ENCODE measurements at regions not wholly inside any gene's neighbourhood (a gene's known extent, or its start where the extent isn't known, plus 50 kb on each side); places are given as distances from the start of the nearest gene placed in this dataset.

DNA sequence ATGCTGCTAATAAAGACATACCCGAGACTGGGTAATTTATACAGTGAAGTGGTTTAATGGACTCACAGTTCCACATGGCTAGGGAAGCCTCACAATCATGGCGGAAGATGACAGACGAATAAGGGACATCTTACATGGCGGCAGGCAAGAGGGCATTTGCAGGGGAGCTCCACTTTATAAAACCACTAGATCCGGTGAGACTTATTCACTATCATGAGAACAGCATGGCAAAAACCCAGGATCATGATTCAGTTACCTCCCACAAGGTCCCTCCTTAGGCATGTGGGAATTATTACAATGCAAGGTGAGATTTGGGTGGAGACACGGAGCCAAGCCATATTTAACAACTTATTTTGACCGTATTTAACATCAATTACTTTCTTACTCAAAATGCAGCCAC is 739.0 kb downstream of the NCAM2 start:
- H3K4me1 Mint-ChIP-seq = no peaks in the 10 kb centered on the region
- DNase-seq (ENCODE audit: low spot score) (no peak), ATAC-seq (no peak)
- no peak overlapping the region for H3K27ac Mint-ChIP-seq
- ChIA-PET POLR2A (no interaction called here), CTCF (no interaction called here)
- no peaks in the 10 kb centered on the region for H3K9me3 Mint-ChIP-seq
- H3K36me3 Mint-ChIP-seq = no peaks in the 10 kb centered on the region
- H3K4me3 Mint-ChIP-seq = no peak overlapping the region
- no peak for TF ChIP-seq GTF2I (CRISPR knock-in tag; conservative IDR thresholded peaks at IDR 0.05)
- TF ChIP-seq GABPB1 (CRISPR knock-in tag; IDR thresholded peaks at IDR 0.05) = no peak
- TF ChIP-seq ATF1 (CRISPR knock-in tag; IDR thresholded peaks at IDR 0.05) = no peak
- TF ChIP-seq ZNF317 (CRISPR knock-in tag; IDR thresholded peaks at IDR 0.05; ENCODE audit: borderline replicate concordance, low read depth) = no peak
- TF ChIP-seq, protein P1, sequence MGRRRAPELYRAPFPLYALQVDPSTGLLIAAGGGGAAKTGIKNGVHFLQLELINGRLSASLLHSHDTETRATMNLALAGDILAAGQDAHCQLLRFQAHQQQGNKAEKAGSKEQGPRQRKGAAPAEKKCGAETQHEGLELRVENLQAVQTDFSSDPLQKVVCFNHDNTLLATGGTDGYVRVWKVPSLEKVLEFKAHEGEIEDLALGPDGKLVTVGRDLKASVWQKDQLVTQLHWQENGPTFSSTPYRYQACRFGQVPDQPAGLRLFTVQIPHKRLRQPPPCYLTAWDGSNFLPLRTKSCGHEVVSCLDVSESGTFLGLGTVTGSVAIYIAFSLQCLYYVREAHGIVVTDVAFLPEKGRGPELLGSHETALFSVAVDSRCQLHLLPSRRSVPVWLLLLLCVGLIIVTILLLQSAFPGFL (CRISPR knock-in tag; IDR thresholded peaks at IDR 0.05; ENCODE audit: borderline replicate concordance) = no peak
- H3K27me3 Mint-ChIP-seq (ENCODE audit: low read depth) = no peaks in the 10 kb centered on the region

DNA sequence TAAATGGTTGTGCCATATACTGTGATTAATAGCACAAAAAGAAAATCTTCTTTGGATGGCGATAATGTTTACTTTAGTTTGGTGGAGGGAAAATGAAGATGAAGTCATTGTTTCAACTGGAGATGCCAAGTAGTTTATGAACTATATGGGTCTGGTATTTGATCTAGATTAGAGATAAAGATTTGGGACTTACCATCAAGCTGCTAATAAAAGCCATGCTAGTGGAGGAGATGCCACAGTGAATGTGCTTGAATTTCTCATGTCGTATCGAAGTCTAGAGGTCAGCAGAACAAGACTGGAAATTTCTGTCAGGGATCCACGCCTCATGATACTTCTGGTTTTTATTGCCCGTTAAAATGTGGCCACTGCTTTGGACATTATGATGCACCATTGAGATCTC is 742.0 kb downstream of the NCAM2 start:
- CTCF ChIA-PET = interaction anchor here (0.7 kb wide), 1 partner anchor 835 kb away, joined by 5 read pairs; no protein-coding TSS in a partner anchor
- Mint-ChIP-seq H3K9me3 (peaks cover 7% of the 10 kb centered on the region), H3K4me1 (no peaks in the 10 kb centered on the region), H3K27me3 (ENCODE audit: low read depth) (no peaks in the 10 kb centered on the region), H3K36me3 (no peaks in the 10 kb centered on the region), H3K4me3 (no peak overlapping the region), H3K27ac (no peak overlapping the region)
- TF ChIP-seq CREM (CRISPR knock-in tag; IDR thresholded peaks at IDR 0.05) = no peak
- TF ChIP-seq, protein P2, sequence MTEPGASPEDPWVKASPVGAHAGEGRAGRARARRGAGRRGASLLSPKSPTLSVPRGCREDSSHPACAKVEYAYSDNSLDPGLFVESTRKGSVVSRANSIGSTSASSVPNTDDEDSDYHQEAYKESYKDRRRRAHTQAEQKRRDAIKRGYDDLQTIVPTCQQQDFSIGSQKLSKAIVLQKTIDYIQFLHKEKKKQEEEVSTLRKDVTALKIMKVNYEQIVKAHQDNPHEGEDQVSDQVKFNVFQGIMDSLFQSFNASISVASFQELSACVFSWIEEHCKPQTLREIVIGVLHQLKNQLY (CRISPR knock-in tag; IDR thresholded peaks at IDR 0.05) = no peak
- TF ChIP-seq, protein P3, sequence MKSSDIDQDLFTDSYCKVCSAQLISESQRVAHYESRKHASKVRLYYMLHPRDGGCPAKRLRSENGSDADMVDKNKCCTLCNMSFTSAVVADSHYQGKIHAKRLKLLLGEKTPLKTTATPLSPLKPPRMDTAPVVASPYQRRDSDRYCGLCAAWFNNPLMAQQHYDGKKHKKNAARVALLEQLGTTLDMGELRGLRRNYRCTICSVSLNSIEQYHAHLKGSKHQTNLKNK (CRISPR knock-in tag; IDR thresholded peaks at IDR 0.05) = no peak
- TF ChIP-seq, protein P4, sequence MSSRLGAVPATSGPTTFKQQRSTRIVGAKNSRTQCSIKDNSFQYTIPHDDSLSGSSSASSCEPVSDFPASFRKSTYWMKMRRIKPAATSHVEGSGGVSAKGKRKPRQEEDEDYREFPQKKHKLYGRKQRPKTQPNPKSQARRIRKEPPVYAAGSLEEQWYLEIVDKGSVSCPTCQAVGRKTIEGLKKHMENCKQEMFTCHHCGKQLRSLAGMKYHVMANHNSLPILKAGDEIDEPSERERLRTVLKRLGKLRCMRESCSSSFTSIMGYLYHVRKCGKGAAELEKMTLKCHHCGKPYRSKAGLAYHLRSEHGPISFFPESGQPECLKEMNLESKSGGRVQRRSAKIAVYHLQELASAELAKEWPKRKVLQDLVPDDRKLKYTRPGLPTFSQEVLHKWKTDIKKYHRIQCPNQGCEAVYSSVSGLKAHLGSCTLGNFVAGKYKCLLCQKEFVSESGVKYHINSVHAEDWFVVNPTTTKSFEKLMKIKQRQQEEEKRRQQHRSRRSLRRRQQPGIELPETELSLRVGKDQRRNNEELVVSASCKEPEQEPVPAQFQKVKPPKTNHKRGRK (CRISPR knock-in tag; IDR thresholded peaks at IDR 0.05; ENCODE audit: borderline replicate concordance) = no peak
- TF ChIP-seq NR3C1 (CRISPR knock-in tag; conservative IDR thresholded peaks at IDR 0.05; ENCODE audit: low read depth) = no peak
- TF ChIP-seq JUN (CRISPR knock-in tag; IDR thresholded peaks at IDR 0.05) = no peak
- no peak for TF ChIP-seq IRF2 (CRISPR knock-in tag; IDR thresholded peaks at IDR 0.05; ENCODE audit: borderline replicate concordance, low read depth)
- TF ChIP-seq, protein P5, sequence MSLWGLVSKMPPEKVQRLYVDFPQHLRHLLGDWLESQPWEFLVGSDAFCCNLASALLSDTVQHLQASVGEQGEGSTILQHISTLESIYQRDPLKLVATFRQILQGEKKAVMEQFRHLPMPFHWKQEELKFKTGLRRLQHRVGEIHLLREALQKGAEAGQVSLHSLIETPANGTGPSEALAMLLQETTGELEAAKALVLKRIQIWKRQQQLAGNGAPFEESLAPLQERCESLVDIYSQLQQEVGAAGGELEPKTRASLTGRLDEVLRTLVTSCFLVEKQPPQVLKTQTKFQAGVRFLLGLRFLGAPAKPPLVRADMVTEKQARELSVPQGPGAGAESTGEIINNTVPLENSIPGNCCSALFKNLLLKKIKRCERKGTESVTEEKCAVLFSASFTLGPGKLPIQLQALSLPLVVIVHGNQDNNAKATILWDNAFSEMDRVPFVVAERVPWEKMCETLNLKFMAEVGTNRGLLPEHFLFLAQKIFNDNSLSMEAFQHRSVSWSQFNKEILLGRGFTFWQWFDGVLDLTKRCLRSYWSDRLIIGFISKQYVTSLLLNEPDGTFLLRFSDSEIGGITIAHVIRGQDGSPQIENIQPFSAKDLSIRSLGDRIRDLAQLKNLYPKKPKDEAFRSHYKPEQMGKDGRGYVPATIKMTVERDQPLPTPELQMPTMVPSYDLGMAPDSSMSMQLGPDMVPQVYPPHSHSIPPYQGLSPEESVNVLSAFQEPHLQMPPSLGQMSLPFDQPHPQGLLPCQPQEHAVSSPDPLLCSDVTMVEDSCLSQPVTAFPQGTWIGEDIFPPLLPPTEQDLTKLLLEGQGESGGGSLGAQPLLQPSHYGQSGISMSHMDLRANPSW (CRISPR knock-in tag; conservative IDR thresholded peaks at IDR 0.05; ENCODE audit: low read depth) = no peak
- TF ChIP-seq, protein P6, sequence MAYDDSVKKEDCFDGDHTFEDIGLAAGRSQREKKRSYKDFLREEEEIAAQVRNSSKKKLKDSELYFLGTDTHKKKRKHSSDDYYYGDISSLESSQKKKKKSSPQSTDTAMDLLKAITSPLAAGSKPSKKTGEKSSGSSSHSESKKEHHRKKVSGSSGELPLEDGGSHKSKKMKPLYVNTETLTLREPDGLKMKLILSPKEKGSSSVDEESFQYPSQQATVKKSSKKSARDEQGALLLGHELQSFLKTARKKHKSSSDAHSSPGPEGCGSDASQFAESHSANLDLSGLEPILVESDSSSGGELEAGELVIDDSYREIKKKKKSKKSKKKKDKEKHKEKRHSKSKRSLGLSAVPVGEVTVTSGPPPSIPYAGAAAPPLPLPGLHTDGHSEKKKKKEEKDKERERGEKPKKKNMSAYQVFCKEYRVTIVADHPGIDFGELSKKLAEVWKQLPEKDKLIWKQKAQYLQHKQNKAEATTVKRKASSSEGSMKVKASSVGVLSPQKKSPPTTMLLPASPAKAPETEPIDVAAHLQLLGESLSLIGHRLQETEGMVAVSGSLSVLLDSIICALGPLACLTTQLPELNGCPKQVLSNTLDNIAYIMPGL (CRISPR knock-in tag; IDR thresholded peaks at IDR 0.05) = no peak
- TF ChIP-seq, protein P7, sequence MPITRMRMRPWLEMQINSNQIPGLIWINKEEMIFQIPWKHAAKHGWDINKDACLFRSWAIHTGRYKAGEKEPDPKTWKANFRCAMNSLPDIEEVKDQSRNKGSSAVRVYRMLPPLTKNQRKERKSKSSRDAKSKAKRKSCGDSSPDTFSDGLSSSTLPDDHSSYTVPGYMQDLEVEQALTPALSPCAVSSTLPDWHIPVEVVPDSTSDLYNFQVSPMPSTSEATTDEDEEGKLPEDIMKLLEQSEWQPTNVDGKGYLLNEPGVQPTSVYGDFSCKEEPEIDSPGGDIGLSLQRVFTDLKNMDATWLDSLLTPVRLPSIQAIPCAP (CRISPR knock-in tag; IDR thresholded peaks at IDR 0.05) = no peak
- TF ChIP-seq OVOL2 (CRISPR knock-in tag; IDR thresholded peaks at IDR 0.05; ENCODE audit: borderline replicate concordance) = no peak
- TF ChIP-seq ZNF671 (CRISPR knock-in tag; IDR thresholded peaks at IDR 0.05) = no peak
- no peak for TF ChIP-seq NFYB (CRISPR knock-in tag; conservative IDR thresholded peaks at IDR 0.05; ENCODE audit: low read depth)
- TF ChIP-seq, protein P8, sequence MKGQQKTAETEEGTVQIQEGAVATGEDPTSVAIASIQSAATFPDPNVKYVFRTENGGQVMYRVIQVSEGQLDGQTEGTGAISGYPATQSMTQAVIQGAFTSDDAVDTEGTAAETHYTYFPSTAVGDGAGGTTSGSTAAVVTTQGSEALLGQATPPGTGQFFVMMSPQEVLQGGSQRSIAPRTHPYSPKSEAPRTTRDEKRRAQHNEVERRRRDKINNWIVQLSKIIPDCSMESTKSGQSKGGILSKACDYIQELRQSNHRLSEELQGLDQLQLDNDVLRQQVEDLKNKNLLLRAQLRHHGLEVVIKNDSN (CRISPR knock-in tag; IDR thresholded peaks at IDR 0.05) = no peak
- TF ChIP-seq, protein P9, sequence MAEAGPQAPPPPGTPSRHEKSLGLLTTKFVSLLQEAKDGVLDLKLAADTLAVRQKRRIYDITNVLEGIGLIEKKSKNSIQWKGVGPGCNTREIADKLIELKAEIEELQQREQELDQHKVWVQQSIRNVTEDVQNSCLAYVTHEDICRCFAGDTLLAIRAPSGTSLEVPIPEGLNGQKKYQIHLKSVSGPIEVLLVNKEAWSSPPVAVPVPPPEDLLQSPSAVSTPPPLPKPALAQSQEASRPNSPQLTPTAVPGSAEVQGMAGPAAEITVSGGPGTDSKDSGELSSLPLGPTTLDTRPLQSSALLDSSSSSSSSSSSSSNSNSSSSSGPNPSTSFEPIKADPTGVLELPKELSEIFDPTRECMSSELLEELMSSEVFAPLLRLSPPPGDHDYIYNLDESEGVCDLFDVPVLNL (CRISPR knock-in tag; IDR thresholded peaks at IDR 0.05; ENCODE audit: borderline replicate concordance, low read depth) = no peak
- no peak for DNase-seq (ENCODE audit: low spot score)
- POLR2A ChIA-PET = no interaction called here
- no peak for ATAC-seq

Measured in WTC11 (cell line).